Activated T-helper 9 cell treated with anti-CD3 and anti-CD28 coated beads, Interleukin-2, amount 50 U/mL, for 16 hours (primary cell): ENCODE measurements at regions not wholly inside any gene's neighbourhood (a gene's known extent, or its start where the extent isn't known, plus 50 kb on each side); places are given as distances from the start of the nearest gene placed in this dataset.

Experiments
- DNase-seq: peaks from one replicate; pipeline ENCODE4 v3.0.0-alpha.2; 2020; ENCODE audit warnings: low read depth

GRCh38 chr6:104321301-104321700 is 538.4 kb downstream of the HACE1 start:
- DNase-seq: no peak

GRCh38 chr6:104320896-104321295 is 538.8 kb downstream of the HACE1 start:
- no peak for DNase-seq

- no peak for DNase-seq
Observed at GRCh38 chr6:104312851-104313250, 546.9 kb downstream of the HACE1 start.

- DNase-seq: no peak
Observed at GRCh38 chr6:104306211-104306610, 553.5 kb downstream of the HACE1 start.

DNA sequence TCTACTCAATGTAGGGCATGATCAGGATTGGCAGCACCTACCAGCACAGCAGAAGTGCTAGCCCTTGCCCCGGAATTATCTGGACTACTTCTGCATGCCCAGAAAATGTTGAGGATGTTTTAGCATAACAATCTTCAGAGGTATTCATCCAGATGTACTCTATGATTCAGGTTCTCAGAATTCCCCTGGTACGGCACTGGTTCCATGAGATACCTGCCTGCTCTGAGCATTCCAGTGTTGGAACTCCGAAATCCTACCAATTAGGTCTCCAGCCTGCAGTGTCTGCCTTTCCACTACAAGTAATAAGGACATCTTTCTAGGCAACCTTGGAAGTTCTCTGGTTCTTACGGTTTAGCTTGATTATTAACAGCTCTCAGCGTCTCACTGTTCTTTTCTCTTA is 554.5 kb downstream of the HACE1 start:
- no peak for DNase-seq

DNA sequence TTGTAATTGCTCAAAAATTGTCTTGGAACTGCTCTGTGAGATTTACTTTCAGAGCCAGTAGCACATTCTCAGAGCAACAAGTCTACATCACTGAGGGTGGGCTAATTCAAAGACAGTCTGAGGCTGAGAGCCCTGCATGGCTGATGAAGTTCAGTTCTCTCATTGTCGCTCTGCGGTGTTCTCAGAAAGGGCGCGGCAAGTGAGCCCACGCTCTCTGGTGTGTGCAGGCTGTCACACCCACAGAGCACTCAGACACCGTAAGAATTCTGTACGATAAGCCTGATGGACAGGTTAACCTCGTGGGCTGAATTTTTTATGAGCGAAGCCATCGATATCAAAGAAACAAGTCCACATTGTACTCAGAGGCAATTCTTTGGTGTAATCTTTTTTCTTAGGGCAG is 557.8 kb downstream of the HACE1 start:
- no peak for DNase-seq

- DNase-seq: no peak
Observed at GRCh38 chr6:104286641-104287040, 573.1 kb downstream of the HACE1 start.

GRCh38 chr6:104284872-104285271 is 574.8 kb downstream of the HACE1 start:
- no peak for DNase-seq

GRCh38 chr6:104282581-104282980 is 577.1 kb downstream of the HACE1 start:
- DNase-seq: no peak

- no peak for DNase-seq
Observed at GRCh38 chr6:104281370-104281769, 578.3 kb downstream of the HACE1 start.

GRCh38 chr6:104268389-104268788 is 591.3 kb downstream of the HACE1 start:
- no peak for DNase-seq

DNA sequence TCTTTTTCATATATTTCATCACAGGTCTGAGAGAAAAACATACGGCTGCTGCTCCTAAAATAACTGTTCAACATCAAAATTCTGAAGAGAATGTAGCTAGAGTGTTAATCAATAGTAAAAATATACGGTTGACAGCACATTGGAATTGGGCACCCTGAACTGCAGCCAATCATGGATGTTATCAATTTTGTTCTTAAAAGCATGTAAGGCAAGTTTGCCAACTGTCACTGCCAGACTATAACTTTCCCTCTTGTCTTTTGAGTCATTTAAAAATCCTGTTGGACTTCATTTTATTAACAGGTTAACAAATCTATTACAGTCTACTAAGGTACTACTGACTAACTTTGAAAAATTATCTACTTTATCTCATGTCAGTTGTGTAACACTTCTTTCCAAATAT is 592.8 kb downstream of the HACE1 start:
- DNase-seq: no peak

DNA sequence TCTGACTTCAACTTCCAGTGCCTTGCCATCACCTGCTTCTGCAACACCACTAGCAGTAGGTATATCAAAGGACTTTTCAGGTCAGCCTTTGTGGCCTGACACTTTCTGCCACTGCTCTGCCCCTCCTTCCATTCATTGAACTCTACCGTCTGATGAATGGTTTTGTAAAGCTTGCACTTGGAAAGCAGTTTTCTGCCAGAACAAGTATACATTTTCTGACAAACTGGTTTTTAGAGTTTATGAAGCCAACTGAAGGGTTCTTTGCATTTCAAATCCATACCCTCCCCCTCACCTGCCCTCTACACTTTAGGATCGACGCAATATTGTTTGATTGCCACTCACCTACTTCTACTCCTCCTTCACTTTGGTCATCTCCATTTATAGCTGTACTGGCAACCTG is 603.1 kb downstream of the HACE1 start:
- DNase-seq: no peak

DNA sequence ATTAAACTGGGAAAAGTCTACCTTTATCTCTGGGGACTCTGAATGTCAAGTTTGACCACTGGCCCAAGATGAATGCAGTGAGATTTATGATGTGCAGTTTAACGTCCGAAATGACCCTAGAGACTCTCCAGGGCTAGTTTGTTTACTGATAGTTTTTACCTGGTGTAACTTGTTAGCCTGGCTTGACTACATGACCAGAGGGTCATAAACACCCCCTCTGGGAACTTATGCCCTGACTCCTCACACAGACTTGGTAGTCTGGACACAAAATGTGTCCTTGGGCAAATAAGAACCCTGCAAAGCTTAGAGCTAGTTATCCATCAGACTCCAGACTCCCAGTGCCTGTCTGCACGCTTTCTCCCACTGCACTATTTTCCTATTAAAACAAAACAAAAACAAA is 606.5 kb downstream of the HACE1 start:
- DNase-seq: no peak

DNA sequence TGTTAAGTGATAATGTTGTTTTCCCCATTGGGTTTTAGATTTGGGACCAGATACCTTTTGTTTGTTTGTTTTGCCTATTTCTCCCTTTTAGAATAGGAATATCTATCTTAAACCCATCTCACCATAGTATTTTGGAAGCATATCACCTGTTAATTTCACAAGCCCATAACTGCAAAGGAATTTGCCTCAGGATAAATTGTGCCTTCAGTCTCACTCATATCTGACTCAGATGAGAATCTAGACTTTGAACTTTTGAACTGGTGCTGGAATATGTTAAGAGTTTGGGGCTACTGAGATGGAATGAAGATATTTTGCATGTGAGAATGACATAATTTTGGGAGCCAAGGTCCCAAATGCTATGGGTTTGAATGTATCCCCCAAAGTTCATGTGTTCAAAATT is 607.4 kb downstream of the HACE1 start:
- DNase-seq: no peak

GRCh38 chr6:104251651-104252050 is 608.1 kb downstream of the HACE1 start:
- no peak for DNase-seq

DNA sequence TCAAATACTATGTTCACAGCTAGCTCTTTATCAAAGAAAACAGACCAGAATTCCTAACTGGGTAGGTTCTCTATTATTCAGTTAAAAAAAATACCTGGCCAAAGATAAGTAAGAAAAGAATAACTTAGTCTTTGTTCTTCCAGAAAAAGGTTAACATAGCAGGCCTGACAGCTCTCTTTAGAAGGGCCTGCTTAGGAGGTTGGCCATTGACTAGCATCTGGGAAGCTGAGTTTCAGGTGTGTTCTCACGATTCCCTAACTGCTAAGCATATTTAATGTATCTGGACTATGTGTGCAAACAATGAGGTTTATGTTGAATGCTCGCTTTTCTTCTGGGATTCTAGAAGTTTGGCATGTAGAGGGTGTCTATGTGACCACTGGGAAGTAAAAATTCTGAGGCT is 618.9 kb downstream of the HACE1 start:
- DNase-seq: no peak

- no peak for DNase-seq
Observed at GRCh38 chr6:104239971-104240370, 619.7 kb downstream of the HACE1 start.

DNA sequence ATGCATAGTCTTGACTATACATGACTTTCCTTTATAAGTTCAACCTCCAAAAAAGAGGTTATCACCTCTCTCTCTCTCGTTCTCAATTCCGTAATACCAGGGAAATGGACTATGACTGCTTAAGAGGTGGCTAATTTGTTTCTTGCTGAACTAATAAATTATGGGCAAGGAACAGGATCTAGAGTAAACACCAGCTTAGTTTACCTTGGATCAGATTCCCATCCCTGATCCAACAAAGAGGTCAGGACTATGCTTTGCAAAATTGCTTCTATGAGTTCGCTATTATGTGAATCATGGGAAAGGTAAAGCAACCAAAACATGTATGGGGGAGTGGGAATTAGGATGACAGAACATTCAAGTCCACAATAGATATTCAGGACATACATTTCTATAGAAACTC is 630.7 kb downstream of the HACE1 start:
- DNase-seq: no peak

- no peak for DNase-seq
Observed at GRCh38 chr6:104227508-104227907, 632.2 kb downstream of the HACE1 start.

GRCh38 chr6:104226790-104227446 is 632.8 kb downstream of the HACE1 start:
- DNase-seq: no peak

- DNase-seq: no peak
Observed at GRCh38 chr6:104218116-104218515, 641.6 kb downstream of the HACE1 start.

- DNase-seq: no peak
Observed at GRCh38 chr6:104214901-104215300, 644.8 kb downstream of the HACE1 start.

GRCh38 chr6:104212977-104213668 is 646.6 kb downstream of the HACE1 start:
- no peak for DNase-seq
